GM19455 (cell line): ENCODE measurements at regions not wholly inside any gene's neighbourhood (a gene's known extent, or its start where the extent isn't known, plus 50 kb on each side); places are given as distances from the start of the nearest gene placed in this dataset.

Experiments
- ATAC-seq: cut with Tn5 transposase; IDR thresholded peaks from one replicate; pipeline ENCODE4 v1.9.1; 2021; ENCODE audit not compliant: unreplicated experiment

DNA sequence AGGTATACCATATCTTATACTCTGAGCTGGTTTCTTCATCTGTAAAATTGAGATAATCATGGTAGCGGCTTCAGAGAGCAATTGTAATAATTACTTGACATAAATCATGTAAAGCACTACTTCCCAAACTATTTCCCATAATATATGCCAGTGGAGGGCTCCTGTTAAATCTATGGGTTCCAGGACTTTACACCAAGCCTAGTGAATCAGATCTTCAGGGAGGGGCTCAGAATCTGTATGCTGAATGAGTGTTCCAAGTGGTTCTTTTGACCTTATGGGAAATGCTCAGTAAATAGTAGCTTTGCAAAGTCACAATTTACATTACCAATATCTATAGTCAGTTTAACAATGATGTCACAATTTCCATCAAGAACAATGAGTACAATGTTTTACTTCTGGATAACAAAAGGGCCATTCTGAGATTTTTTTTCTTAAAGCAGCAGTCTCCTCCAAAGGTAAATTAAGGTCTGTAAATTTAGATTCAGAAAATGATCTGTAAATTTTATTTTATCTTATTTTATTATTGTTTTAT lies 50.9 kb upstream of the NLK start:
- no peak for ATAC-seq
